OCI-LY7 (cell line): ENCODE measurements at regions not wholly inside any gene's neighbourhood (a gene's known extent, or its start where the extent isn't known, plus 50 kb on each side); places are given as distances from the start of the nearest gene placed in this dataset.

Experiments used
- CTCF ChIP-seq: fragments of 200-600 bp; sonication (generic); conservative IDR thresholded peaks from 2 replicates; pipeline ENCODE4 v1.5.1; 2014; ENCODE audit warnings: mild to moderate bottlenecking, antibody characterized with exemption, low read length, moderate library complexity, mixed read lengths
- EZH2phosphoT487 ChIP-seq: fragments of 200-600 bp; sonication (generic); IDR thresholded peaks from 2 replicates; pipeline ENCODE4 v1.6.1; 2018; ENCODE audit warnings: low read depth, borderline replicate concordance, mild to moderate bottlenecking, mixed run types, antibody characterized with exemption, low read length, moderate library complexity, mixed read lengths

GRCh38 chr14:23887536-23887935 lies 66.0 kb upstream of the DHRS4 start:
- TF ChIP-seq CTCF = no peak
- no peak for TF ChIP-seq EZH2phosphoT487
